GM18508 (cell line): ENCODE measurements at regions not wholly inside any gene's neighbourhood (a gene's known extent, or its start where the extent isn't known, plus 50 kb on each side); places are given as distances from the start of the nearest gene placed in this dataset.
"Not testable (repeated sequence)": the region's sequence is repeated elsewhere in the genome, so short reads cannot be mapped to it uniquely, and the experiment has no call there.

Experiments used
- ATAC-seq: cut with Tn5 transposase; IDR thresholded peaks from one replicate; pipeline ENCODE4 v1.9.1; 2021; ENCODE audit warnings: moderate number of reproducible peaks; ENCODE audit not compliant: insufficient read depth, unreplicated experiment

GRCh38 chr16:65570261-65570660, 448.4 kb upstream of the CDH11 start:
- ATAC-seq: no peak

GRCh38 chr16:65559846-65560245, 438.0 kb upstream of the CDH11 start:
- no peak for ATAC-seq

GRCh38 chr16:65549689-65550088, 427.8 kb upstream of the CDH11 start:
- ATAC-seq: not testable (repeated sequence)

GRCh38 chr16:65548470-65548869, 426.6 kb upstream of the CDH11 start:
- no peak for ATAC-seq

GRCh38 chr16:65547772-65548446, 426.0 kb upstream of the CDH11 start:
- ATAC-seq: no peak

GRCh38 chr16:65546353-65546791, 424.5 kb upstream of the CDH11 start:
- ATAC-seq: no peak

GRCh38 chr16:65545413-65545956, 423.6 kb upstream of the CDH11 start:
- ATAC-seq: no peak

- no peak for ATAC-seq
Observed at GRCh38 chr16:65543781-65544740, 422.2 kb upstream of the CDH11 start.

GRCh38 chr16:65541646-65542045, 419.8 kb upstream of the CDH11 start:
- no peak for ATAC-seq

GRCh38 chr16:65540901-65541300, 419.0 kb upstream of the CDH11 start:
- ATAC-seq: no peak

GRCh38 chr16:65538976-65539375, 417.1 kb upstream of the CDH11 start:
- ATAC-seq: no peak

GRCh38 chr16:65537336-65537735, 415.5 kb upstream of the CDH11 start:
- ATAC-seq: no peak

GRCh38 chr16:65534121-65534528, 412.3 kb upstream of the CDH11 start:
- no peak for ATAC-seq

- no peak for ATAC-seq
Observed at GRCh38 chr16:65532846-65533245, 411.0 kb upstream of the CDH11 start.

- ATAC-seq: no peak
Observed at GRCh38 chr16:65532258-65532657, 410.4 kb upstream of the CDH11 start.

GRCh38 chr16:65531475-65531874, 409.6 kb upstream of the CDH11 start:
- ATAC-seq: no peak

GRCh38 chr16:65525707-65526106, 403.8 kb upstream of the CDH11 start:
- ATAC-seq: no peak

- ATAC-seq: no peak
Observed at GRCh38 chr16:65524997-65525396, 403.1 kb upstream of the CDH11 start.

GRCh38 chr16:65524231-65524630, 402.4 kb upstream of the CDH11 start:
- no peak for ATAC-seq

- ATAC-seq: no peak
Observed at GRCh38 chr16:65523283-65523944, 401.6 kb upstream of the CDH11 start.

- ATAC-seq: no peak
Observed at GRCh38 chr16:65522412-65522811, 400.5 kb upstream of the CDH11 start.
